Loucy (cell line): ENCODE measurements at regions not wholly inside any gene's neighbourhood (a gene's known extent, or its start where the extent isn't known, plus 50 kb on each side); places are given as distances from the start of the nearest gene placed in this dataset.

Experiments
- H2AFZ ChIP-seq: fragments of 200-600 bp; sonication (generic); 2 replicates; pipeline ENCODE4 v1.6.0; 2016; ENCODE audit warnings: antibody characterized with exemption, mild to moderate bottlenecking, low read length, moderate library complexity
- H3F3A ChIP-seq: fragments of 200-600 bp; 2 replicates; pipeline ENCODE4 v1.6.0; 2016; ENCODE audit warnings: antibody characterized with exemption, low read depth, mild to moderate bottlenecking
- H3K27me3 ChIP-seq: fragments of 200-600 bp; sonication (generic); 2 replicates; pipeline ENCODE4 v1.6.1; 2014; ENCODE audit warnings: low read length, mild to moderate bottlenecking; ENCODE audit not compliant: insufficient read depth, poor library complexity, severe bottlenecking
- H3K36me3 ChIP-seq: fragments of 200-600 bp; sonication (generic); 2 replicates; pipeline ENCODE4 v1.6.1; 2016; ENCODE audit warnings: low read length; ENCODE audit not compliant: insufficient read depth
- H3K4me1 ChIP-seq: fragments of 200-600 bp; sonication (generic); 2 replicates; pipeline ENCODE4 v1.5.1; 2014; ENCODE audit warnings: low read length, mild to moderate bottlenecking; ENCODE audit not compliant: insufficient read depth, poor library complexity, severe bottlenecking
- H3K4me2 ChIP-seq: fragments of 200-600 bp; sonication (generic); 2 replicates; pipeline ENCODE4 v1.6.0; 2014; ENCODE audit warnings: antibody characterized with exemption, low read length, low read depth, mild to moderate bottlenecking; ENCODE audit not compliant: poor library complexity, severe bottlenecking
- H3K4me3 ChIP-seq: fragments of 200-600 bp; sonication (generic); 2 replicates; pipeline ENCODE4 v1.5.1; 2014; ENCODE audit warnings: low read length, mild to moderate bottlenecking, mixed read lengths; ENCODE audit not compliant: poor library complexity, severe bottlenecking
- H3K79me2 ChIP-seq: fragments of 200-600 bp; sonication (generic); 2 replicates; pipeline ENCODE4 v1.6.1; 2014; ENCODE audit warnings: low read length; ENCODE audit not compliant: insufficient read depth
- H3K9ac ChIP-seq: fragments of 200-600 bp; sonication (generic); 2 replicates; pipeline ENCODE4 v1.6.0; 2014; ENCODE audit warnings: mild to moderate bottlenecking, low read depth, low read length, moderate library complexity; ENCODE audit not compliant: poor library complexity, severe bottlenecking
- H3K9me2 ChIP-seq: fragments of 200-600 bp; sonication (generic); replicated peaks from 2 replicates; pipeline ENCODE4 v1.6.1; 2016; ENCODE audit warnings: low read depth, low read length, mixed read lengths
- H3K9me3 ChIP-seq: fragments of 200-600 bp; sonication (generic); 2 replicates; pipeline ENCODE4 v1.6.1; 2014; ENCODE audit warnings: mild to moderate bottlenecking, antibody characterized with exemption, low read length, low read depth; ENCODE audit not compliant: insufficient read depth
- H4K20me1 ChIP-seq: fragments of 200-600 bp; sonication (generic); 2 replicates; pipeline ENCODE4 v1.6.0; 2014; ENCODE audit warnings: antibody characterized with exemption, low read length, mild to moderate bottlenecking; ENCODE audit not compliant: insufficient read depth, poor library complexity, severe bottlenecking
- CTCF ChIP-seq: fragments of 200-600 bp; sonication (generic); conservative IDR thresholded peaks from 2 replicates; pipeline ENCODE4 v1.5.1; 2014; ENCODE audit warnings: mild to moderate bottlenecking, antibody characterized with exemption, low read length
- EZH2phosphoT487 ChIP-seq: fragments of 200-600 bp; IDR thresholded peaks from 2 replicates; pipeline ENCODE4 v1.6.1; 2018; ENCODE audit warnings: antibody characterized with exemption, mild to moderate bottlenecking, moderate library complexity, borderline replicate concordance

DNA sequence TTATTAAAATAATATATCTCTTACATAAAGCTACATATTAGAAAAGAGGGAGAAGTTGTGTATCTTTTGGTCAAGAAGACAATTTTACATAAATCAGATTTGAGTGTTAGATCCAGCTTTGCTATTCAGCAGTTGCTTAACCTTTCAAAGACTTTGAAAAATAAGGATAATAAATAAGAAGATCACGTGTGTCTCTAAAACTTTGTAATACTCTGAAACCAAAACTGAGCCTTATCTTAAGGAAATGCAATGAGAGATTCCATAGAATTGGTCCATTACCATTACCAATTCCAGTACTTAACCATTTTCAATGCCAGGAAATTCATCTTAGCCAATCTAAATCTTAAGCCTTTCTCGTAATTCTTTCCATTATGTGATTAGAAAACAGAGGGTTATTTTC is 89.2 kb upstream of the COL5A2 start:
- Histone ChIP-seq H3K4me1 (no peaks in the 10 kb centered on the region), H3K9me2 (no peaks in the 10 kb centered on the region), H4K20me1 (no peaks in the 10 kb centered on the region), H3K4me2 (no peak overlapping the region), H3K79me2 (no peaks in the 10 kb centered on the region), H3K27me3 (no peaks in the 10 kb centered on the region), H3K9me3 (0 out of 2 replicates have a peak, but pooled peaks cover 4% of the 10 kb centered on the region), H3K36me3 (no peaks in the 10 kb centered on the region), H3K4me3 (no peak overlapping the region), H2AFZ (no peak overlapping the region), H3F3A (no peaks in the 10 kb centered on the region), H3K9ac (no peak overlapping the region)
- TF ChIP-seq EZH2phosphoT487 (no peak), CTCF (no peak)

DNA sequence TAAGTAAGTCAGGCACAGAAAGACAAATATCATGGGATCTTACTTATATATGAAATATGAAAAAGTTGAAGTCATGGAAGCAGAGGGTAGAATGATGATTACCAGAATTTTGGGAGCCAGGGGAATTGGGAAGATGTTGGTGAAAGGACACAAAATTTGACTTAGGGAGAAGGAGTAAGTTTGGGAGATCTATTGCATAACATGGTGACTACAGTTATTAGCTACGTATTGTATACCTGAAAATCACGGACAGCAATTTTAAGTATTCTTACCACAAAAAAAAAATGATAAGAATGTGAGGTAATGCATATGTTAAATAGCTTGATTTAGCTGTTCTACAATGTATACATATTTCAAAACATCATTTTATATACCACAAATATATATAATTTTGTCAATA is 94.2 kb upstream of the COL5A2 start:
- no peak overlapping the region for H3K4me3 ChIP-seq
- H3K9me3 ChIP-seq: no peaks in the 10 kb centered on the region
- no peaks in the 10 kb centered on the region for H3K36me3 ChIP-seq
- H3F3A ChIP-seq: no peaks in the 10 kb centered on the region
- no peak overlapping the region for H3K4me2 ChIP-seq
- no peak for TF ChIP-seq CTCF
- TF ChIP-seq EZH2phosphoT487: no peak
- no peak overlapping the region for H2AFZ ChIP-seq
- no peaks in the 10 kb centered on the region for H3K27me3 ChIP-seq
- H3K9ac ChIP-seq: no peak overlapping the region
- no peaks in the 10 kb centered on the region for H3K79me2 ChIP-seq
- H4K20me1 ChIP-seq: no peaks in the 10 kb centered on the region
- no peaks in the 10 kb centered on the region for H3K9me2 ChIP-seq
- no peaks in the 10 kb centered on the region for H3K4me1 ChIP-seq

DNA sequence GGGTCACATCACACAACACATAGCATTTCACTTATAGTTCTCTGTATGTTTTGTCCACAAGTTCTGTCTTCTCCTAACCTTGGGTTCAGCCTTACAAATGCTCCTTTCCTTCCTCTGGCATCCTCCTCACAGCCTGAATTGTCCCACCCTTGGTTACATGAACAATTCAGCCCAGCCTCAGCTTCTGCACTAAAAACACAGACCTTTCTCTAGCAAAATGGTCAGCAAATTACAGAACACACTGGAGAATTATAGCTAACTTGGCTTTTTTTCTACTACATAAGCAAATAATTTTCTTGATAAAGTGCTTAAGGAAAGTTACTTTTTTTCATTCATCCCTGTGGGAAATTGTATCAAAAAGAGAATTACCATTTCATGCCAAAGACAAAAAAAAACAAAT is 94.8 kb upstream of the COL5A2 start:
- H3K4me1 ChIP-seq: no peaks in the 10 kb centered on the region
- no peaks in the 10 kb centered on the region for H3K79me2 ChIP-seq
- H3K36me3 ChIP-seq: no peaks in the 10 kb centered on the region
- no peak overlapping the region for H3K4me3 ChIP-seq
- H3K4me2 ChIP-seq: no peak overlapping the region
- H4K20me1 ChIP-seq: no peaks in the 10 kb centered on the region
- TF ChIP-seq EZH2phosphoT487 (no peak), CTCF (no peak)
- H3K9me3 ChIP-seq: no peaks in the 10 kb centered on the region
- no peaks in the 10 kb centered on the region for H3K27me3 ChIP-seq
- H3F3A ChIP-seq: no peaks in the 10 kb centered on the region
- no peaks in the 10 kb centered on the region for H3K9me2 ChIP-seq
- no peak overlapping the region for H2AFZ ChIP-seq
- no peak overlapping the region for H3K9ac ChIP-seq
